Spleen (tissue), 11 donors: ENCODE measurements at regions not wholly inside any gene's neighbourhood (a gene's known extent, or its start where the extent isn't known, plus 50 kb on each side); places are given as distances from the start of the nearest gene placed in this dataset.

Experiments
- DNase-seq: peaks from one replicate; pipeline ENCODE4 v3.0.0-alpha.2; 2020
- H3K27ac ChIP-seq, 8 donors: fragments of 200-600 bp; sonication (generic) in 7 of 8; 1 replicate in 4 of 8; 2 replicates in 4 of 8; pipeline versions ENCODE4 v1.5.0 to v1.8.0; 2016 to 2021; ENCODE audit warnings: inconsistent platforms in 4 of 8, mild to moderate bottlenecking in 4 of 8, moderate library complexity in 1 of 8
- H3K27me3 ChIP-seq, 7 donors: fragments of 200-600 bp; sonication (generic) in 6 of 7; replicated peaks in 1 of 7; 1 replicate in 4 of 7; 2 replicates in 3 of 7; pipeline versions ENCODE4 v1.5.0 to v1.8.0; 2016 to 2021; ENCODE audit warnings: inconsistent platforms in 3 of 7, mild to moderate bottlenecking in 1 of 7
- H3K36me3 ChIP-seq, 6 donors: fragments of 200-600 bp; sonication (generic) in 5 of 6; 1 replicate in 4 of 6; 2 replicates in 2 of 6; pipeline versions ENCODE4 v1.5.0 to v1.8.0; 2016 to 2021; ENCODE audit warnings: inconsistent platforms in 2 of 6
- H3K4me1 ChIP-seq, 6 donors: fragments of 200-600 bp; sonication (generic) in 5 of 6; 1 replicate in 3 of 6; 2 replicates in 3 of 6; pipeline versions ENCODE4 v1.5.0 to v1.8.0; 2016 to 2021; ENCODE audit warnings: inconsistent platforms in 3 of 6
- H3K4me3 ChIP-seq, 8 donors: fragments of 200-600 bp; sonication (generic) in 7 of 8; 1 replicate in 4 of 8; 2 replicates in 4 of 8; pipeline versions ENCODE4 v1.5.0 to v1.8.0; 2016 to 2021; ENCODE audit warnings: inconsistent platforms in 4 of 8, mild to moderate bottlenecking in 4 of 8, moderate library complexity in 2 of 8
- H3K9me3 ChIP-seq, 8 donors: fragments of 200-600 bp; sonication (generic) in 7 of 8; 1 replicate in 4 of 8; 2 replicates in 4 of 8; pipeline versions ENCODE4 v1.5.0 to v1.8.0; 2016 to 2021; ENCODE audit warnings: inconsistent platforms in 4 of 8
- CTCF ChIP-seq, 11 experiments: fragments of 200-600 bp in 7 of 11; fragments of 450-650 bp in 4 of 11; sonication (generic) in 4 of 11; IDR thresholded peaks in 8 of 11; conservative IDR thresholded peaks in 3 of 11; 1 replicate in 7 of 11; 2 replicates in 4 of 11; pipeline versions ENCODE4 v1.4.0 to v1.8.0; 2016 to 2021; ENCODE audit warnings: antibody characterized with exemption in 11 of 11, inconsistent platforms in 4 of 11, mild to moderate bottlenecking in 1 of 11
- POLR2A ChIP-seq, 3 donors: fragments of 450-650 bp; IDR thresholded peaks; one replicate each; pipeline ENCODE4 v1.5.1; 2017; ENCODE audit warnings: antibody characterized with exemption in 3 of 3, mild to moderate bottlenecking in 1 of 3
- POLR2AphosphoS5 ChIP-seq, 3 donors: sonication (generic); formaldehyde crosslinking; IDR thresholded peaks; one replicate each; pipeline ENCODE4 v1.5.1; 2017; ENCODE audit warnings: antibody characterized with exemption in 3 of 3
- WGBS, 5 donors: extraction: QIAGEN DNeasy Blood & Tissue Kit in 3 of 5; methylation state at CpG; one replicate each; pipeline versions ENCODE4 v1.1.5 to v1.1.7; 2013 to 2018; 5-methylcytosine and 5-hydroxymethylcytosine counted together
- intact Hi-C: fragments of 100-400 bp; cut with DNase I; formaldehyde crosslinking; loops from one replicate; pipeline ENCODE4 v1.15.0; 2023; ENCODE audit warnings: low total_unique reads
- donor health status: healthy with polysubstance abuse.
- donor health status: DM: no; HTN: no; CAD: no; lungs with moderate emphysema.
- donor health status: DM: no; HTN: no; CAD: no.
- donor health status: Bipolar disorder and iron deficiency.
- donor health status: healthy.
- donor health status: DM: no; HTN: no; CAD: no.
- donor health status: DM: yes; HTN: yes; CAD: no.

- WGBS, 5 donors = 82 to 87% (median 83%) methylated on average over 3 of the region's 3 CpGs
- no peaks in the 10 kb centered on the region for H3K4me1 ChIP-seq
- intact Hi-C loops = no loop called here
- no peak overlapping the region for H3K4me3 ChIP-seq
- H3K9me3 ChIP-seq = no peaks in the 10 kb centered on the region
- no peaks in the 10 kb centered on the region for H3K27me3 ChIP-seq
- DNase-seq = no peak
- no peak overlapping the region for H3K27ac ChIP-seq
- no peaks in the 10 kb centered on the region for H3K36me3 ChIP-seq
- no peak for TF ChIP-seq CTCF (IDR thresholded peaks at IDR 0.05 in 8 of 11, conservative IDR thresholded peaks at IDR 0.05 in 3 of 11)
- no peak for TF ChIP-seq POLR2A (IDR thresholded peaks at IDR 0.05)
Measured at GRCh38 chr2:234671231-234671630, 174.3 kb upstream of the ARL4C start.

GRCh38 chr2:234670806-234671205 lies 173.9 kb upstream of the ARL4C start:
- H3K9me3 ChIP-seq = no peaks in the 10 kb centered on the region
- H3K27ac ChIP-seq = no peak overlapping the region
- 86 to 94% (median 92%) methylated on average over 5 to 7 of the region's 7 CpGs for WGBS, 5 donors
- no peak for DNase-seq
- H3K4me3 ChIP-seq = no peak overlapping the region
- H3K36me3 ChIP-seq = no peaks in the 10 kb centered on the region
- no peaks in the 10 kb centered on the region for H3K4me1 ChIP-seq
- no peaks in the 10 kb centered on the region for H3K27me3 ChIP-seq
- no peak for TF ChIP-seq POLR2A (IDR thresholded peaks at IDR 0.05)
- no peak for TF ChIP-seq POLR2AphosphoS5 (IDR thresholded peaks at IDR 0.05)
- no peak for TF ChIP-seq CTCF (IDR thresholded peaks at IDR 0.05 in 8 of 11, conservative IDR thresholded peaks at IDR 0.05 in 3 of 11)
- intact Hi-C loops = no loop called here

GRCh38 chr2:234670052-234670451 lies 173.2 kb upstream of the ARL4C start:
- intact Hi-C loops = no loop called here

GRCh38 chr2:234669621-234670020 lies 172.7 kb upstream of the ARL4C start:
- intact Hi-C loops = no loop called here
- WGBS, 5 donors = 83 to 95% (median 89%) methylated on average over 2 of the region's 2 CpGs

More at GRCh38 chr2:234670052-234670451, 173.2 kb upstream of the ARL4C start:
- Histone ChIP-seq H3K27me3 (no peaks in the 10 kb centered on the region), H3K36me3 (no peaks in the 10 kb centered on the region), H3K4me1 (no peaks in the 10 kb centered on the region), H3K4me3 (no peak overlapping the region), H3K9me3 (peaks cover 0 to 5% (median 0%) of the 10 kb centered on the region in 8 donors), H3K27ac (no peak overlapping the region)
- no peak for DNase-seq
- TF ChIP-seq POLR2A (IDR thresholded peaks at IDR 0.05) (no peak), POLR2AphosphoS5 (IDR thresholded peaks at IDR 0.05) (no peak), CTCF (IDR thresholded peaks at IDR 0.05 in 8 of 11, conservative IDR thresholded peaks at IDR 0.05 in 3 of 11) (no peak)
- 79 to 92% (median 84%) methylated on average over 3 of the region's 3 CpGs for WGBS, 5 donors

More at GRCh38 chr2:234669621-234670020, 172.7 kb upstream of the ARL4C start:
- Histone ChIP-seq H3K36me3 (no peaks in the 10 kb centered on the region), H3K9me3 (peaks cover 0 to 9% (median 1%) of the 10 kb centered on the region in 8 donors), H3K27ac (no peak overlapping the region), H3K4me3 (no peak overlapping the region), H3K4me1 (no peaks in the 10 kb centered on the region), H3K27me3 (no peaks in the 10 kb centered on the region)
- DNase-seq = no peak
- TF ChIP-seq CTCF (IDR thresholded peaks at IDR 0.05 in 8 of 11, conservative IDR thresholded peaks at IDR 0.05 in 3 of 11) = no peak
- TF ChIP-seq POLR2AphosphoS5 (IDR thresholded peaks at IDR 0.05) = no peak
- TF ChIP-seq POLR2A (IDR thresholded peaks at IDR 0.05) = no peak
